ENCODE measurements at regions not wholly inside any gene's neighbourhood (a gene's known extent, or its start where the extent isn't known, plus 50 kb on each side); places are given as distances from the start of the nearest gene placed in this dataset.

- in situ Hi-C loops (cut with MboI; ENCODE audit: low pct_unique_long_range_greater_than_20kb, low sequenced_read_pairs, unreplicated experiment), result no loop called here
- no peak for TF ChIP-seq CTCF (IDR thresholded peaks at IDR 0.05; ENCODE audit: extremely low read depth, insufficient read depth, missing control alignments)
- no peak for DNase-seq (ENCODE audit: low spot score)
These were observed 120.3 kb upstream of the CELF2 start for GRCh38 chr10:10897400-10897799.

GRCh38 chr10:10901906-10902305 is 115.8 kb upstream of the CELF2 start:
- no peak for TF ChIP-seq CTCF (IDR thresholded peaks at IDR 0.05; ENCODE audit: extremely low read depth, insufficient read depth, missing control alignments)
- in situ Hi-C loops (cut with MboI; ENCODE audit: low pct_unique_long_range_greater_than_20kb, low sequenced_read_pairs, unreplicated experiment), result no loop called here
- DNase-seq (ENCODE audit: low spot score), result no peak

- TF ChIP-seq CTCF (IDR thresholded peaks at IDR 0.05; ENCODE audit: extremely low read depth, insufficient read depth, missing control alignments), result no peak
- no peak for DNase-seq (ENCODE audit: low spot score)
- in situ Hi-C loops (cut with MboI; ENCODE audit: low pct_unique_long_range_greater_than_20kb, low sequenced_read_pairs, unreplicated experiment), result no loop called here
These were observed 114.7 kb upstream of the CELF2 start for GRCh38 chr10:10902951-10903350.

- no peak for TF ChIP-seq CTCF (IDR thresholded peaks at IDR 0.05; ENCODE audit: extremely low read depth, insufficient read depth, missing control alignments)
- no peak for DNase-seq (ENCODE audit: low spot score)
- in situ Hi-C loops (cut with MboI; ENCODE audit: low pct_unique_long_range_greater_than_20kb, low sequenced_read_pairs, unreplicated experiment), result no loop called here
These were observed 114.1 kb upstream of the CELF2 start for GRCh38 chr10:10903620-10904019.

- no peak for DNase-seq (ENCODE audit: low spot score)
- in situ Hi-C loops (cut with MboI; ENCODE audit: low pct_unique_long_range_greater_than_20kb, low sequenced_read_pairs, unreplicated experiment), result no loop called here
- no peak for TF ChIP-seq CTCF (IDR thresholded peaks at IDR 0.05; ENCODE audit: extremely low read depth, insufficient read depth, missing control alignments)
These were observed 107.0 kb upstream of the CELF2 start for GRCh38 chr10:10910634-10911033.

- in situ Hi-C loops (cut with MboI; ENCODE audit: low pct_unique_long_range_greater_than_20kb, low sequenced_read_pairs, unreplicated experiment), result no loop called here
- TF ChIP-seq CTCF (IDR thresholded peaks at IDR 0.05; ENCODE audit: extremely low read depth, insufficient read depth, missing control alignments), result no peak
- no peak for DNase-seq (ENCODE audit: low spot score)
These were observed 106.6 kb upstream of the CELF2 start for GRCh38 chr10:10911035-10911434.

- in situ Hi-C loops (cut with MboI; ENCODE audit: low pct_unique_long_range_greater_than_20kb, low sequenced_read_pairs, unreplicated experiment), result no loop called here
- TF ChIP-seq CTCF (IDR thresholded peaks at IDR 0.05; ENCODE audit: extremely low read depth, insufficient read depth, missing control alignments), result no peak
- DNase-seq (ENCODE audit: low spot score), result no peak
These were observed 106.2 kb upstream of the CELF2 start for GRCh38 chr10:10911471-10911921.

All from GM13977 (cell line).